ENCODE measurements at regions not wholly inside any gene's neighbourhood (a gene's known extent, or its start where the extent isn't known, plus 50 kb on each side); places are given as distances from the start of the nearest gene placed in this dataset.

GRCh38 chr5:1963941-1964451 is 81.3 kb upstream of the IRX4 start:
- Histone ChIP-seq H3K4me2 (ENCODE audit: low read length) (no peak overlapping the region), H3F3A (ENCODE audit: control insufficient read depth, insufficient read depth) (no peaks in the 10 kb centered on the region), H3K79me2 (ENCODE audit: control insufficient read depth, low read length) (no peaks in the 10 kb centered on the region), H3K4me1 (ENCODE audit: control insufficient read depth, low read length) (no peaks in the 10 kb centered on the region), H3K27me3 (ENCODE audit: control insufficient read depth, low read length) (no peaks in the 10 kb centered on the region), H4K20me1 (ENCODE audit: control insufficient read depth, insufficient read depth, low read depth, low read length) (no peaks in the 10 kb centered on the region), H3K27ac (ENCODE audit: low read depth, low read length) (no peak overlapping the region), H3K9me3 (ENCODE audit: control insufficient read depth, insufficient read depth, low read length) (no peaks in the 10 kb centered on the region), H3K9me2 (replicated peaks; ENCODE audit: control insufficient read depth, low read length) (no peaks in the 10 kb centered on the region), H3K4me3 (ENCODE audit: low read length) (no peak overlapping the region), H3K36me3 (ENCODE audit: control insufficient read depth, low read length) (no peaks in the 10 kb centered on the region)
- TF ChIP-seq EZH2phosphoT487 (IDR thresholded peaks at IDR 0.05; ENCODE audit: borderline replicate concordance, low read length) (no peak), CTCF (IDR thresholded peaks at IDR 0.05; ENCODE audit: low read depth, low read length, poor library complexity, severe bottlenecking) (no peak)

GRCh38 chr5:1963358-1963757 is 80.6 kb upstream of the IRX4 start:
- H3K9me2 ChIP-seq (replicated peaks; ENCODE audit: control insufficient read depth, low read length) = no peaks in the 10 kb centered on the region
- H3K79me2 ChIP-seq (ENCODE audit: control insufficient read depth, low read length) = no peaks in the 10 kb centered on the region
- no peaks in the 10 kb centered on the region for H4K20me1 ChIP-seq (ENCODE audit: control insufficient read depth, insufficient read depth, low read depth, low read length)
- no peaks in the 10 kb centered on the region for H3K27me3 ChIP-seq (ENCODE audit: control insufficient read depth, low read length)
- no peaks in the 10 kb centered on the region for H3K9me3 ChIP-seq (ENCODE audit: control insufficient read depth, insufficient read depth, low read length)
- no peaks in the 10 kb centered on the region for H3K36me3 ChIP-seq (ENCODE audit: control insufficient read depth, low read length)
- H3F3A ChIP-seq (ENCODE audit: control insufficient read depth, insufficient read depth) = no peaks in the 10 kb centered on the region
- no peak overlapping the region for H3K4me2 ChIP-seq (ENCODE audit: low read length)
- H3K27ac ChIP-seq (ENCODE audit: low read depth, low read length) = no peak overlapping the region
- no peaks in the 10 kb centered on the region for H3K4me1 ChIP-seq (ENCODE audit: control insufficient read depth, low read length)
- TF ChIP-seq CTCF (IDR thresholded peaks at IDR 0.05; ENCODE audit: low read depth, low read length, poor library complexity, severe bottlenecking) (no peak), EZH2phosphoT487 (IDR thresholded peaks at IDR 0.05; ENCODE audit: borderline replicate concordance, low read length) (no peak)
- H3K4me3 ChIP-seq (ENCODE audit: low read length) = no peak overlapping the region

- no peaks in the 10 kb centered on the region for H3K79me2 ChIP-seq (ENCODE audit: control insufficient read depth, low read length)
- no peaks in the 10 kb centered on the region for H3F3A ChIP-seq (ENCODE audit: control insufficient read depth, insufficient read depth)
- TF ChIP-seq EZH2phosphoT487 (IDR thresholded peaks at IDR 0.05; ENCODE audit: borderline replicate concordance, low read length) = no peak
- TF ChIP-seq CTCF (IDR thresholded peaks at IDR 0.05; ENCODE audit: low read depth, low read length, poor library complexity, severe bottlenecking) = no peak
- H3K27ac ChIP-seq (ENCODE audit: low read depth, low read length) = no peak overlapping the region
- H3K9me2 ChIP-seq (replicated peaks; ENCODE audit: control insufficient read depth, low read length) = no peaks in the 10 kb centered on the region
- no peaks in the 10 kb centered on the region for H4K20me1 ChIP-seq (ENCODE audit: control insufficient read depth, insufficient read depth, low read depth, low read length)
- no peaks in the 10 kb centered on the region for H3K36me3 ChIP-seq (ENCODE audit: control insufficient read depth, low read length)
- H3K4me2 ChIP-seq (ENCODE audit: low read length) = no peak overlapping the region
- H3K4me3 ChIP-seq (ENCODE audit: low read length) = no peak overlapping the region
- no peaks in the 10 kb centered on the region for H3K27me3 ChIP-seq (ENCODE audit: control insufficient read depth, low read length)
- no peaks in the 10 kb centered on the region for H3K4me1 ChIP-seq (ENCODE audit: control insufficient read depth, low read length)
- no peaks in the 10 kb centered on the region for H3K9me3 ChIP-seq (ENCODE audit: control insufficient read depth, insufficient read depth, low read length)
Observed at GRCh38 chr5:1962619-1963355, 80.1 kb upstream of the IRX4 start.

All from DOHH2 (cell line).